HG02885 (cell line): ENCODE measurements at regions not wholly inside any gene's neighbourhood (a gene's known extent, or its start where the extent isn't known, plus 50 kb on each side); places are given as distances from the start of the nearest gene placed in this dataset.

Experiments
- ATAC-seq: cut with Tn5 transposase; IDR thresholded peaks from one replicate; pipeline ENCODE4 v1.9.1; 2021; ENCODE audit warnings: mild to moderate bottlenecking; ENCODE audit not compliant: unreplicated experiment, poor library complexity

DNA sequence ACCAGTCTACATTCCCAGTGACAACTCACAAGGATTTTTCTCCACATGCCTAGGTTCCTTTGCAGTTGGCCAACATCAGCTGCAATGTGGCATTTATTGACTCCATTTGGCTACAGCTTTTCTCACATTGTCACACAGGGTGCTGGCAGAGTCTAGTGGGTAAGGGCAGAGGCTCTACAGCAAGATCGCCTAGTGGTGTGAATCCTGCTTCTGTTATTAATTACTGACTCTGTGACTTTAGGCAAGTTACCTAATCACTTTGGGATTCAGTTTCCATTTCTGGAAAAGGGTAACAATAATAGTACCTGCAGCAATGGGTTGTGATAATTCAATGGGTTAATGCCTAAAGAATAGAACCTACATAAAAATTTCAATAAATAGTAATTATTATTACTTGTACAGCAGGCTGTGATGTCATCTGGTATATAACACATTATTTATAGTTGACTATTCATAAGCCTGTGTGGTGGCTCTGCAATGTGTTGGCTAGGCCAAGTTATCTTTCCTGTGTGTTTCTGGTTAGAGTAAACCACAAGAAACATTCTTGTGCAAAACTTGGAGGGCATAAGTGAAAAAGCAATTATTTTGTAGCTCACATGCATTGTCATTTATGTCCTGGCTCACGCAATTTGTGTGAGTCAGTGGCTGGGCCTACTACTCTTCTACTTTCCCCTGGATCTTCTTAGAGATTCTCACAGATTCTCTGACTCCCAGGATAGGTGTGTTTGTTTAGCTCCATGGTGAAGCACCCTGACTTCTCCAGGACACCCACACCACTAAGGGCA lies 59.5 kb downstream of the PTGS2 start:
- peak; percentile 35 for ATAC-seq

GRCh38 chr1:186618401-186619170 lies 61.6 kb downstream of the PTGS2 start:
- ATAC-seq, result peak; percentile 99

DNA sequence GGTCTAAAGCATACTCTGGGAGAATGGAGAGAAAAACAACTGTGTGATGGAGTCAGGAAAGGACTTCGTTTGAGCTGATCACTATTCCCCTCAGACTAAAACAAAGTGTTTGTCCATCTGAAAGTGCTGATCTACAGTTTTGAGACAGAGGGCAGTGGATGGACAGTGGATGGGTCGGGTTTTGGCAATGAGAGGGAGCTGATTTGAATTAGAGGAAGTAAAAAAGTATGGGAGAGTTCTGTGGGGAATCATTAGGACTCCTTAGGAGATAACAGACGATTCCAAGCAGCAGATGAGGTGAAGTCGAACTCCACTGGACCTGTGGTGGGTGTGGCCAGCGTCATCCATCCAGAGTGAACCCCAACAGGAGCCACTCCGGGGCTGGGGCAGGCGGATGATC lies 62.3 kb downstream of the PTGS2 start:
- ATAC-seq, result peak; percentile 17

DNA sequence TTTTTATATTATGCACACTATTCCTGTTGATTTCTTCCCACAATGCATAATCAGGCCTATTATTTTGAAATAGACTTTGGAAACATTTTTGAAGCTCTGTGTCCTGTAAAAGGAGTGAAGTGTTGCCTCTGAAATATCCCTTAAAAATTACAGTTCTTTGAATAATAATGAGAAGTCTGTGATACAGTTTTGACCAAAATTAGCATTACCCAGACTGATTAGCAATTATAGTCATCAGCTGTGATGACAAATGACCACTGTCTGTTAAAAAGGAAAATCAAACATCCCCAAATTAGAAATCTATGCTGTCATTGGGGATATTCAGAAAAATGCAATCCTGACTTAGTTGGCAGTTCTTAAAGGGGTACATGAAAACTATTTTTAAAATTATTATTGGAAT lies 63.7 kb downstream of the PTGS2 start:
- ATAC-seq, result no peak

GRCh38 chr1:186615332-186615731 lies 64.9 kb downstream of the PTGS2 start:
- no peak for ATAC-seq

DNA sequence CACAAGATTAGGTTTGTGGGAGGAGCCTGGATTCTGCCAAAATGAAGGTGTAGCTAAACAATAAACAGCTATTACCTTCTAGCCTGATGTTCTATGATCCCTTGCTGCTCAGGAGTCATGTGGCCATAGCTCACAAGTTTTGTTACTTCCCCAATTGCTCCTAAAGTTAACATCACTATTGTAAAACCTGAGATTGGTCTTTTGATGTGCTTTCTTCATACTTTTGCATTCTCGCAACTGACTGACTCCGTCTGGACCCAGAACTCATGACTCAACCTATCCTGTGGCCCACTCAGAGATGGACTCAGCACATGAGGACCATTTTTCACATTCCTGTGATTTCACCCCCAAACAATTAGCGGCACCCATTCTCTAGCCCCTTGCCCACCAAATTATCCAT lies 69.1 kb downstream of the PTGS2 start:
- ATAC-seq, result no peak

GRCh38 chr1:186609183-186609582 lies 71.0 kb downstream of the PTGS2 start:
- no peak for ATAC-seq

- peak; percentile 81 for ATAC-seq
Measured at GRCh38 chr1:186605762-186606350, 74.4 kb downstream of the PTGS2 start.

- peak; percentile 82 for ATAC-seq
Measured at GRCh38 chr1:186595969-186596368, 84.3 kb downstream of the PTGS2 start.

- ATAC-seq, result no peak
Measured at GRCh38 chr1:186578325-186579016, 101.8 kb downstream of the PTGS2 start.

- no peak for ATAC-seq
Measured at GRCh38 chr1:186577633-186578032, 102.6 kb downstream of the PTGS2 start.

DNA sequence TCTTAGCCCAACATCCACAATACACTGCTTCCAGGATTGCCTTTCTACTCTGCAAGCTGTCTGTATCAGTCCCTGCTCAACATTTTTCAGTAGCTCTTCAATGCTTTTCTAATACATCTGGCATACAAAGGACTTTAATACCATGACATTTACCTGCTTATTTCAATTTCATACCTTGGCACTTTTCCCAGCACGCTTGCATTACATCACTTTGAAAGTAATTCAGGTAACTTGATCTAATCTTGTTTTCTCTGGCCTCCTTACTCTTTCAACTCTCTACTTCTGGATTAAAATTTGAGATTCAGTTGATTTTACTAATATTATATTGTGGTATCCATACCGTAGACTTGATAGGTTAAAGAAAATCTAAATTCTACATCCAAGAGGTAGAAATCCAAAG lies 103.0 kb downstream of the PTGS2 start:
- no peak for ATAC-seq

DNA sequence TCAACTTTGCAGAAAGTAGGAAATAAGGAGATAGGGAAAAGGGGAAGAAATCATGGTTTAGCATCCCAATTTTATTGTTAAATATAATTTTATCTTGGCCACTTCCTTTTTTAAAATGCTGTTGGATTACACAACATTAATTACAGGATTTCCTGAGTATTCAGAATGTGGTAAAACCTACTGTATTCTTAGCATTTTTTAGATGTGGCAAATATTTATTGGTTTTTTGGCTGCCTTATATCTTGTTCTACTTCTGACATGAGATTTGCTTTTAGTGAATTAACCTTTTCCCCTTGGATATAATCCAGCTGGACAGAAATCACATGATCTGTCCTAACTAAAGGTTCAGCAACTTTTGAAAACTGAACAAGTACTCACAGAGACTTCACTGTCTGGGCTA lies 104.9 kb downstream of the PTGS2 start:
- ATAC-seq, result no peak

- ATAC-seq, result no peak
Measured at GRCh38 chr1:186574926-186575325, 105.3 kb downstream of the PTGS2 start.

- ATAC-seq, result no peak
Measured at GRCh38 chr1:186572509-186572908, 107.7 kb downstream of the PTGS2 start.

GRCh38 chr1:186571771-186572170 lies 108.5 kb downstream of the PTGS2 start:
- ATAC-seq, result no peak

- ATAC-seq, result no peak
Measured at GRCh38 chr1:186569856-186570255, 108.9 kb upstream of the PDC start.

GRCh38 chr1:186568221-186568620 lies 107.3 kb upstream of the PDC start:
- ATAC-seq, result no peak

- no peak for ATAC-seq
Measured at GRCh38 chr1:186566140-186566855, 105.4 kb upstream of the PDC start.

GRCh38 chr1:186564582-186564981 lies 103.7 kb upstream of the PDC start:
- ATAC-seq, result no peak
